H1 (cell line): ENCODE measurements at regions not wholly inside any gene's neighbourhood (a gene's known extent, or its start where the extent isn't known, plus 50 kb on each side); places are given as distances from the start of the nearest gene placed in this dataset.
A peak's percentile ranks its signal among the peaks of the same experiment; 100 is the strongest.

ENCODE experiments used
- CTCF ChIA-PET: fragments of 300-600 bp; sonication (Branson Sonifier 250); formaldehyde crosslinking; loops from one replicate; lab custom pipeline; 2021; ENCODE audit not compliant: partially characterized antibody; lab: Charles Lee
- POLR2A ChIA-PET: fragments of 300-600 bp; sonication (Branson Sonifier 250); formaldehyde crosslinking; loops from one replicate; lab custom pipeline; 2021; ENCODE audit warnings: inconsistent platforms; ENCODE audit not compliant: partially characterized antibody; lab: Charles Lee
- DNase-seq, 2 experiments: peaks; one replicate each; pipeline versions ENCODE4 v3.0.0 to v3.0.0-alpha.2; 2010 to 2022; ENCODE audit warnings: low spot score in 2 of 2, low read depth in 1 of 2, mixed read lengths in 1 of 2
- FAIRE-seq: peaks from 2 replicates; lab custom pipeline; 2011; peaks lifted over from hg19 to GRCh38; lab: Jason Lieb, UNC
- H2AFZ ChIP-seq: 2 replicates; pipeline ENCODE4 v1.8.1; 2012; ENCODE audit warnings: low read length, inconsistent platforms
- H2AK5ac ChIP-seq: 2 replicates; pipeline ENCODE4 v1.6.1; 2013; ENCODE audit warnings: low read depth, low read length
- H2BK120ac ChIP-seq: replicated peaks from 2 replicates; pipeline ENCODE3; 2013; ENCODE audit warnings: low read depth, low read length, inconsistent platforms
- H2BK12ac ChIP-seq: 2 replicates; pipeline ENCODE4 v1.6.1; 2013; ENCODE audit warnings: low read depth, low read length
- H2BK15ac ChIP-seq: 2 replicates; pipeline ENCODE4 v1.6.1; 2013; ENCODE audit warnings: low read length
- H2BK20ac ChIP-seq: 2 replicates; pipeline ENCODE4 v1.6.1; 2013; ENCODE audit warnings: low read length
- H2BK5ac ChIP-seq: 2 replicates; pipeline ENCODE4 v1.6.1; 2013; ENCODE audit warnings: low read depth, low read length
- H3K14ac ChIP-seq: 2 replicates; pipeline ENCODE4 v1.6.1; 2013; ENCODE audit warnings: inconsistent platforms; ENCODE audit not compliant: insufficient read length
- H3K18ac ChIP-seq: 2 replicates; pipeline ENCODE4 v1.6.1; 2013; ENCODE audit warnings: low read length; ENCODE audit errors: extremely low read depth
- H3K23ac ChIP-seq: 2 replicates; pipeline ENCODE4 v1.6.1; 2013; ENCODE audit warnings: inconsistent platforms; ENCODE audit not compliant: insufficient read length
- H3K23me2 ChIP-seq: 2 replicates; pipeline ENCODE4 v1.6.1; 2013; ENCODE audit warnings: low read depth, low read length
- H3K27ac ChIP-seq: 2 replicates; pipeline ENCODE4 v1.6.1; 2011; ENCODE audit warnings: low read depth, low read length, inconsistent platforms
- H3K27me3 ChIP-seq, 4 experiments: replicated peaks in 1 of 4; 1 replicate in 1 of 4; 2 replicates in 3 of 4; pipeline versions ENCODE4 v1.6.1 to v1.8.1; 2011 to 2013; ENCODE audit warnings: low read length in 3 of 4, mild to moderate bottlenecking in 3 of 4, inconsistent platforms in 2 of 4, mixed read lengths in 2 of 4, moderate library complexity in 1 of 4; ENCODE audit not compliant: control insufficient read depth in 3 of 4, insufficient read depth in 3 of 4; ENCODE audit errors: extremely low read depth in 1 of 4
- H3K36me3 ChIP-seq, 4 experiments: 2 replicates each; pipeline versions ENCODE4 v1.6.1 to v1.8.1; 2011 to 2013; ENCODE audit warnings: mild to moderate bottlenecking in 4 of 4, low read length in 3 of 4, moderate library complexity in 2 of 4, control low read depth in 1 of 4, inconsistent platforms in 1 of 4; ENCODE audit not compliant: insufficient read depth in 4 of 4, control insufficient read depth in 2 of 4
- H3K4ac ChIP-seq: replicated peaks from 2 replicates; pipeline ENCODE3; 2013; ENCODE audit warnings: low read length, low read depth, mixed read lengths, inconsistent platforms; ENCODE audit not compliant: insufficient read length
- H3K4me1 ChIP-seq, 4 experiments: replicated peaks in 1 of 4; 1 replicate in 1 of 4; 2 replicates in 3 of 4; pipeline versions ENCODE4 v1.6.1 to v1.8.1; 2011 to 2013; ENCODE audit warnings: low read length in 3 of 4, inconsistent platforms in 2 of 4, mixed read lengths in 1 of 4; ENCODE audit not compliant: insufficient read depth in 4 of 4, control insufficient read depth in 3 of 4
- H3K4me2 ChIP-seq, 2 experiments: 2 replicates each; pipeline versions ENCODE4 v1.6.1 to v1.8.1; 2011 to 2013; ENCODE audit warnings: low read depth in 2 of 2, low read length in 2 of 2, control low read depth in 1 of 2, inconsistent platforms in 1 of 2, mild to moderate bottlenecking in 1 of 2; ENCODE audit not compliant: insufficient read depth in 1 of 2
- H3K4me3 ChIP-seq, 4 experiments: fragments of 200-600, 300-600 bp in 1 of 4; sonication (generic), shearing (Covaris generic), sonication (Bioruptor Twin) in 1 of 4; 2 replicates each; pipeline versions ENCODE4 v1.5.1 to v1.8.1; 2011 to 2016; ENCODE audit warnings: low read length in 4 of 4, low read depth in 3 of 4, control low read depth in 2 of 4, inconsistent platforms in 2 of 4, mild to moderate bottlenecking in 2 of 4, mixed read lengths in 1 of 4, moderate library complexity in 1 of 4; ENCODE audit not compliant: insufficient read depth in 2 of 4; ENCODE audit errors: extremely low read depth in 1 of 4
- H3K56ac ChIP-seq: replicated peaks from 2 replicates; pipeline ENCODE3; 2013; ENCODE audit warnings: low read depth, mild to moderate bottlenecking, mixed read lengths, low read length, inconsistent platforms; ENCODE audit not compliant: insufficient read length
- H3K79me1 ChIP-seq: 2 replicates; pipeline ENCODE4 v1.6.1; 2013; ENCODE audit warnings: low read depth, low read length, control low read depth
- H3K79me2 ChIP-seq, 2 experiments: 2 replicates each; pipeline versions ENCODE4 v1.6.1 to v1.8.1; 2012 to 2013; ENCODE audit warnings: low read length in 2 of 2, mild to moderate bottlenecking in 2 of 2, inconsistent platforms in 1 of 2; ENCODE audit not compliant: insufficient read depth in 2 of 2, control insufficient read depth in 1 of 2
- H3K9ac ChIP-seq, 4 experiments: replicated peaks in 1 of 4; 1 replicate in 1 of 4; 2 replicates in 3 of 4; pipeline versions ENCODE4 v1.6.1 to v1.8.1; 2011 to 2013; ENCODE audit warnings: low read depth in 3 of 4, low read length in 3 of 4, control low read depth in 2 of 4, mild to moderate bottlenecking in 2 of 4, moderate library complexity in 2 of 4, inconsistent platforms in 1 of 4; ENCODE audit errors: extremely low read depth in 1 of 4
- H3K9me3 ChIP-seq, 2 experiments: 2 replicates each; pipeline versions ENCODE4 v1.6.1 to v1.8.1; 2012 to 2013; ENCODE audit warnings: mild to moderate bottlenecking in 2 of 2, moderate library complexity in 2 of 2, control low read depth in 1 of 2, inconsistent platforms in 1 of 2, low read depth in 1 of 2, low read length in 1 of 2, mixed read lengths in 1 of 2; ENCODE audit not compliant: insufficient read depth in 2 of 2
- H4K20me1 ChIP-seq, 2 experiments: replicated peaks in 1 of 2; 2 replicates each; pipeline versions ENCODE3 to v1.8.1; 2011 to 2013; ENCODE audit warnings: inconsistent platforms in 2 of 2, low read length in 2 of 2, mild to moderate bottlenecking in 1 of 2; ENCODE audit not compliant: insufficient read depth in 2 of 2, control insufficient read depth in 1 of 2
- H4K5ac ChIP-seq: 2 replicates; pipeline ENCODE4 v1.6.1; 2013; ENCODE audit warnings: low read length, low read depth, mixed read lengths, inconsistent platforms; ENCODE audit not compliant: insufficient read length
- H4K8ac ChIP-seq: 2 replicates; pipeline ENCODE4 v1.8.0; 2013; ENCODE audit warnings: mild to moderate bottlenecking, moderate library complexity, low read length, inconsistent platforms; ENCODE audit not compliant: insufficient read depth; ENCODE audit errors: extremely low read depth
- H4K91ac ChIP-seq: replicated peaks from 2 replicates; pipeline ENCODE3; 2013; ENCODE audit warnings: low read length, mixed read lengths, inconsistent platforms; ENCODE audit not compliant: insufficient read length
- POU5F1 ChIP-seq: IDR thresholded peaks from 2 replicates; pipeline ENCODE4 v1.6.1; 2011; ENCODE audit warnings: low read depth, mild to moderate bottlenecking, low read length, moderate library complexity
- SP2 ChIP-seq: IDR thresholded peaks from 2 replicates; pipeline ENCODE4 v1.6.1; 2012; ENCODE audit warnings: mild to moderate bottlenecking, low read length, inconsistent platforms
- SUZ12 ChIP-seq: fragments of 200-600 bp; sonication (generic); IDR thresholded peaks from 2 replicates; pipeline ENCODE4 v1.6.1; 2012; ENCODE audit warnings: mild to moderate bottlenecking, inconsistent platforms, low read length, moderate library complexity, mixed read lengths
- TCF12 ChIP-seq: IDR thresholded peaks from 2 replicates; pipeline ENCODE4 v1.6.1; 2011; ENCODE audit warnings: low read depth, mild to moderate bottlenecking, low read length
- WGBS, 2 experiments: shearing (Covaris generic) in 1 of 2; methylation state at CpG; one replicate each; pipeline versions ENCODE4 v1.1.6 to v1.1.7; 2013 to 2015; ENCODE audit warnings: low lambda C conversion rate in 2 of 2, mixed read lengths in 2 of 2, inconsistent platforms in 1 of 2, low coverage in 1 of 2, missing lambda C conversion rate in 1 of 2; ENCODE audit not compliant: insufficient replicate concordance in 2 of 2, insufficient coverage in 1 of 2, insufficient read length in 1 of 2; ENCODE audit errors: extremely low coverage in 1 of 2, missing lambda C conversion rate in 1 of 2; 5-methylcytosine and 5-hydroxymethylcytosine counted together

GRCh38 chr3:43893727-43894126, 203.0 kb downstream of the ABHD5 start:
- Histone ChIP-seq H3K4me3 (peak overlapping the region; percentile 33 to 60 (median 43)), H3K23me2 (peaks cover 8% of the 10 kb centered on the region), H2BK15ac (no peak overlapping the region), H3K4ac (peak overlapping the region; percentile 81), H3K56ac (no peak overlapping the region), H2BK20ac (no peak overlapping the region), H3K36me3 (no peaks in the 10 kb centered on the region), H3K23ac (no peak overlapping the region), H3K14ac (no peak overlapping the region), H3K9ac (peak overlapping the region in 3 of 4 experiments; percentile 36 to 58 (median 58); a peak in 5 of 7 replicates), H2BK5ac (no peak overlapping the region), H3K4me1 (peaks cover 0 to 7% (median under 1%) of the 10 kb centered on the region in 4 experiments; a peak in 6 of 7 replicates), H4K91ac (peak overlapping the region; percentile 64), H4K20me1 (no peaks in the 10 kb centered on the region), H4K5ac (no peak overlapping the region), H3K79me1 (no peaks in the 10 kb centered on the region), H4K8ac (no peak overlapping the region), H3K27ac (no peak overlapping the region), H3K27me3 (peaks cover 0 to 2% (median 0%) of the 10 kb centered on the region in 4 experiments; a peak in 2 of 7 replicates), H2AFZ (peak overlapping the region; percentile 79; the same call in 1 of the 2 replicates), H2AK5ac (no peak overlapping the region), H3K18ac (0 out of 2 replicates have a peak overlapping the region, but pooled peaks have one; percentile 76), H3K79me2 (no peaks in the 10 kb centered on the region), H2BK12ac (no peak overlapping the region), H3K9me3 (no peaks in the 10 kb centered on the region), H2BK120ac (no peak overlapping the region), H3K4me2 (peak overlapping the region; percentile 88 to 95)
- WGBS, 2 experiments, result 18% methylated on average over 14 of the region's 14 CpGs; no CpG with 5 or more reads in 1 of the 2 experiments
- DNase-seq, result no peak
- TF ChIP-seq TCF12, result no peak
- no peak for TF ChIP-seq SUZ12
- TF ChIP-seq SP2, result no peak
- no peak for TF ChIP-seq POU5F1
- no peak for FAIRE-seq
- ChIA-PET CTCF (interaction anchor here (1.5 to 2.5 kb wide), 2 partner anchors 11 to 14 kb away, joined by 4 to 9 read pairs; no protein-coding TSS in a partner anchor), POLR2A (interaction anchor here (0.9 to 1.4 kb wide), 4 partner anchors 8 to 106 kb away, joined by 3 to 5 read pairs (median 4); no protein-coding TSS in a partner anchor)
